ENCODE measurements at regions not wholly inside any gene's neighbourhood (a gene's known extent, or its start where the extent isn't known, plus 50 kb on each side); places are given as distances from the start of the nearest gene placed in this dataset.

DNA sequence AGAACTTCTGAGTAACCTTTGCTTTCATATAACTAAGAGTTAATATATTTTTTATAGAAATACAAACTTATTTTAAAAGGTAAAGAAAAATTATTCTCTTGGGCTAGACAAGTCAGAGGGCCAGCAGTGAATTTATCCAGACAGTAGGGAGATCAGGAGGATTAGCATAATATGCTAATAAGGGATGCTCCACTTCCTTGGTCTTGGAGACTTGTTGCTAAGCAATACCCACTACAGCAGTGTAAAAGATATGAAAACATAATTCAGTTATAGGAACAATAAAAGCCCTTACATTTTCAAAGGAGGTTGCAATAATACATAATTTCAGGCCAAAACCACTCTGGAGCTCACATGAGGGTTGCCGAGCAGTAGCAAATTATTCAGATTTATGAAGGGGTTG is 615.6 kb downstream of the KCNH5 start:
- in situ Hi-C loops (cut with MboI; ENCODE audit: low sequenced_read_pairs, unreplicated experiment), result no loop called here
- DNase-seq (ENCODE audit: low spot score), result no peak
- no peak for TF ChIP-seq CTCF (IDR thresholded peaks at IDR 0.05; ENCODE audit: borderline replicate concordance, control extremely low read depth, extremely low read depth, insufficient read depth, missing control alignments)

GRCh38 chr14:62431496-62431895 is 613.8 kb downstream of the KCNH5 start:
- in situ Hi-C loops (cut with MboI; ENCODE audit: low sequenced_read_pairs, unreplicated experiment), result no loop called here
- DNase-seq (ENCODE audit: low spot score), result no peak
- TF ChIP-seq CTCF (IDR thresholded peaks at IDR 0.05; ENCODE audit: borderline replicate concordance, control extremely low read depth, extremely low read depth, insufficient read depth, missing control alignments), result no peak

DNA sequence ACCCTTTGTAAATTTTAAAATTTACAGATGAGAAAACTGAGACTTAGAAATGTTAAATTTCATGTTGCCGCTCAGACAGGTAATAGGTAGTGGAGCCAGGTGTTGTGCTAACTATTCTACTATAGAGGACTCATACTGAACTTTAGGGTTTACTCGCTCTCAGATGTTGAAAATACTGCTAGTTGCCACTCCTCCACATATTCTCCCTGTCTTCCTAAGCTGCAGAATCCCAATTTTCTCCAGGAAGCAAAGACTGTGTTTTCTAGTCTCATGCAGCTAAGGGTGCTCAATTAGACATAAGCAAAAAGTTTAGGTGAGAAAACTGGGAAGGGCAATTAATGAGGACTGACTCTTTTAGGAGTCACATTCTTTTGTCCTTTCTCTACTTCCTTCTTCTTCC is 612.3 kb downstream of the KCNH5 start:
- in situ Hi-C loops (cut with MboI; ENCODE audit: low sequenced_read_pairs, unreplicated experiment), result no loop called here
- TF ChIP-seq CTCF (IDR thresholded peaks at IDR 0.05; ENCODE audit: borderline replicate concordance, control extremely low read depth, extremely low read depth, insufficient read depth, missing control alignments), result no peak
- DNase-seq (ENCODE audit: low spot score), result no peak

GRCh38 chr14:62436261-62436660 is 609.0 kb downstream of the KCNH5 start:
- in situ Hi-C loops (cut with MboI; ENCODE audit: low sequenced_read_pairs, unreplicated experiment), result no loop called here
- no peak for DNase-seq (ENCODE audit: low spot score)
- no peak for TF ChIP-seq CTCF (IDR thresholded peaks at IDR 0.05; ENCODE audit: borderline replicate concordance, control extremely low read depth, extremely low read depth, insufficient read depth, missing control alignments)

- no peak for TF ChIP-seq CTCF (IDR thresholded peaks at IDR 0.05; ENCODE audit: borderline replicate concordance, control extremely low read depth, extremely low read depth, insufficient read depth, missing control alignments)
- in situ Hi-C loops (cut with MboI; ENCODE audit: low sequenced_read_pairs, unreplicated experiment), result no loop called here
- no peak for DNase-seq (ENCODE audit: low spot score)
Observed at GRCh38 chr14:62439210-62439609, 606.0 kb downstream of the KCNH5 start.

GRCh38 chr14:62443796-62444195 is 601.5 kb downstream of the KCNH5 start:
- in situ Hi-C loops (cut with MboI; ENCODE audit: low sequenced_read_pairs, unreplicated experiment), result no loop called here
- DNase-seq (ENCODE audit: low spot score), result no peak
- no peak for TF ChIP-seq CTCF (IDR thresholded peaks at IDR 0.05; ENCODE audit: borderline replicate concordance, control extremely low read depth, extremely low read depth, insufficient read depth, missing control alignments)

GRCh38 chr14:62445570-62445969 is 599.7 kb downstream of the KCNH5 start:
- no peak for TF ChIP-seq CTCF (IDR thresholded peaks at IDR 0.05; ENCODE audit: borderline replicate concordance, control extremely low read depth, extremely low read depth, insufficient read depth, missing control alignments)
- DNase-seq (ENCODE audit: low spot score), result no peak
- in situ Hi-C loops (cut with MboI; ENCODE audit: low sequenced_read_pairs, unreplicated experiment), result no loop called here

All from GM13976 (cell line).